ENCODE measurements at regions not wholly inside any gene's neighbourhood (a gene's known extent, or its start where the extent isn't known, plus 50 kb on each side); places are given as distances from the start of the nearest gene placed in this dataset.

- WGBS, 2 donors (ENCODE audit: low coverage in 1 of 2) = 89 to 100% methylated on average over 1 of the region's 1 CpG
These were observed 94.7 kb upstream of the RAD23B start for GRCh38 chr9:107188376-107188775.

GRCh38 chr9:107190061-107190935, 92.8 kb upstream of the RAD23B start:
- WGBS, 2 donors (ENCODE audit: low coverage in 1 of 2) = 19 to 38% methylated on average over 1 to 3 of the region's 3 CpGs
- Histone ChIP-seq H3K4me1 (no peaks in the 10 kb centered on the region), H3K4me3 (no peak overlapping the region), H3K36me3 (no peaks in the 10 kb centered on the region), H3K27ac (no peak overlapping the region), H3K27me3 (no peaks in the 10 kb centered on the region), H3K9me3 (no peaks in the 10 kb centered on the region)
- ATAC-seq = no peak
- TF ChIP-seq CTCF (IDR thresholded peaks at IDR 0.05) (no peak), POLR2AphosphoS5 (IDR thresholded peaks at IDR 0.05) (no peak)

More at GRCh38 chr9:107188376-107188775, 94.7 kb upstream of the RAD23B start:
- Histone ChIP-seq H3K27ac (no peak overlapping the region), H3K36me3 (no peaks in the 10 kb centered on the region), H3K9me3 (peaks cover 0 to 6% (median 0%) of the 10 kb centered on the region in 3 donors), H3K4me1 (no peaks in the 10 kb centered on the region), H3K27me3 (no peaks in the 10 kb centered on the region), H3K4me3 (no peak overlapping the region)
- no peak for TF ChIP-seq POLR2AphosphoS5 (IDR thresholded peaks at IDR 0.05)
- no peak for TF ChIP-seq CTCF (IDR thresholded peaks at IDR 0.05)
- TF ChIP-seq EP300 (IDR thresholded peaks at IDR 0.05) = no peak
- no peak for TF ChIP-seq POLR2A (IDR thresholded peaks at IDR 0.05)
- no peak for ATAC-seq

GRCh38 chr9:107190936-107191290, 92.2 kb upstream of the RAD23B start:
- ATAC-seq = no peak
- H3K27me3 ChIP-seq = no peaks in the 10 kb centered on the region
- H3K4me1 ChIP-seq = no peaks in the 10 kb centered on the region
- no peaks in the 10 kb centered on the region for H3K36me3 ChIP-seq
- H3K9me3 ChIP-seq = no peaks in the 10 kb centered on the region
- WGBS, 2 donors (ENCODE audit: low coverage in 1 of 2) = 57% methylated on average over 3 of the region's 5 CpGs; no CpG with 5 or more reads in 1 of the 2 donors
- no peak overlapping the region for H3K27ac ChIP-seq
- H3K4me3 ChIP-seq = no peak overlapping the region
- TF ChIP-seq CTCF (IDR thresholded peaks at IDR 0.05) = no peak
- no peak for TF ChIP-seq POLR2A (IDR thresholded peaks at IDR 0.05)
- no peak for TF ChIP-seq POLR2AphosphoS5 (IDR thresholded peaks at IDR 0.05)
- no peak for TF ChIP-seq EP300 (IDR thresholded peaks at IDR 0.05)

- Histone ChIP-seq H3K4me1 (no peaks in the 10 kb centered on the region), H3K36me3 (no peaks in the 10 kb centered on the region), H3K9me3 (no peaks in the 10 kb centered on the region), H3K27ac (no peak overlapping the region), H3K4me3 (no peak overlapping the region), H3K27me3 (no peaks in the 10 kb centered on the region)
- no peak for TF ChIP-seq POLR2A (IDR thresholded peaks at IDR 0.05)
- no peak for TF ChIP-seq EP300 (IDR thresholded peaks at IDR 0.05)
- no peak for TF ChIP-seq CTCF (IDR thresholded peaks at IDR 0.05)
- TF ChIP-seq POLR2AphosphoS5 (IDR thresholded peaks at IDR 0.05) = no peak
- ATAC-seq = no peak
- WGBS, 2 donors (ENCODE audit: low coverage in 1 of 2) = 65 to 85% methylated on average over 2 to 3 of the region's 3 CpGs
These were observed 89.8 kb upstream of the RAD23B start for GRCh38 chr9:107193251-107193650.

GRCh38 chr9:107198718-107199117, 84.4 kb upstream of the RAD23B start:
- Histone ChIP-seq H3K4me1 (no peaks in the 10 kb centered on the region), H3K36me3 (no peaks in the 10 kb centered on the region), H3K4me3 (no peak overlapping the region), H3K27ac (no peak overlapping the region), H3K27me3 (no peaks in the 10 kb centered on the region), H3K9me3 (peaks cover 0 to 7% (median 0%) of the 10 kb centered on the region in 3 donors)
- TF ChIP-seq POLR2A (IDR thresholded peaks at IDR 0.05) (no peak), CTCF (IDR thresholded peaks at IDR 0.05) (no peak), POLR2AphosphoS5 (IDR thresholded peaks at IDR 0.05) (no peak), EP300 (IDR thresholded peaks at IDR 0.05) (no peak)
- whole genome bisulfite sequencing, 2 donors (ENCODE audit: low coverage in 1 of 2) = 82 to 94% methylated on average over 3 of the region's 3 CpGs
- ATAC-seq = no peak
